ENCODE measurements at regions not wholly inside any gene's neighbourhood (a gene's known extent, or its start where the extent isn't known, plus 50 kb on each side); places are given as distances from the start of the nearest gene placed in this dataset.

DNA sequence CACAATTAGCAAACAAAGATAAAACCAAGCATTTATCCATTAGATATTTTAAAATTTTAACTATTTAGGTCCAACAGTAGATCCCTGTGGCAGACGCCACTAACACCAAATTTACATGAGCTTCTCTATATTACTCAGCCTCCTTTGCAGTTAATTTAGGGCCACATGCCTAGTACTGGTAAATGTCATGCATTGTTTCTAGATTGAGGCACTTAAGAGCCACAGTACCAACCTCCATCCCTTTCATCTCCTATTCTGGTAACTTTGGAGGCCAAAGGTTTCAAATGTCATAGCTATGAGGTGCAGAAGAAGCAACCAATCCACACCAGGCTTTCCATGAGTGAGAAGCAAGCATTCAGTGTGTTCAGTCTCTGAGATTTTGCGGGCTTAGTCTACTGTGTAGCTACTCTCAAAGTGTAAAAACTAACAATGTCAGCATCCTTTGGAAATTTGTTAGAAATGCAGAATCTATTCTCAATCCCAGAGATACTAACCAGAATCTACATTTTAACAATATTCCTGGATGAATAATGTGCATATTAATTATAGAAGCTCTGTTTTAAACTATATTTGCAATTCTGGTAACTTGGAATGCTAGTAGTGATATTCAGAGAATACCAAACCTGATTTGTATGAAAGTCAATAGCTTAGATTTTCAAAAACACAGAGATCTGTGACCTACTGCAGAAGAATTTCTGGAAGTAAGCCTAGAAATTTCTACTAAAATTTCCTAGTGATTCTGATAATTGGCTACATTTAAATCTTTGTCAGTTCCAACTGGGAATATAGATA, 206.3 kb upstream of the CD96 start:
- Mint-ChIP-seq H3K4me1 (ENCODE audit: low read depth) (peaks cover 25% of the 10 kb centered on the region), H3K9me3 (peaks cover 4 to 6% of the 10 kb centered on the region in 2 donors), H3K4me3 (no peak overlapping the region), H3K36me3 (ENCODE audit: insufficient read depth in 2 of 2) (peaks cover 2 to 7% of the 10 kb centered on the region in 2 donors), H3K27me3 (ENCODE audit: low read depth) (peaks cover 6% of the 10 kb centered on the region), H3K27ac (no peak overlapping the region)
- DNase-seq, result no peak
- peak; percentile 67 to 73 for ATAC-seq (replicated peaks in 1 of 2)

DNA sequence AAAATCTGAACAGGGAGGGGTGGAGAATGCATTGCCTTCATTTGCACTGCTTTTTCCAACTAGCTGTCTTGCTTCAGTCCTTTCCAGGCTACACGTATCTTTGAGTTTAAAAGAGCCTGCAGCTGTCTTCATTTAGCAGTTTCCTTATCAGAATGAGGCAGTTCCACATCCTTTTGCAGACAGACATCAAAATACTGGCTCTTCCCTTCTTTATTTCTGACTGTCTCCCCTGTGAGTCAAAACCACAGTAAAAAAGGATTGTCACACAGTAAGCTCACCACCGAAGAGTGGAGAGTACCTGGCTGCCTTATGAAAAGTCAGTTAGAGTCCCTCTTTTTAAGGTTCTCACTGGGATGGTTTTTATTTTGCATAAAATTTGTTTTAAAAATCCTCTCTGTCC, 205.5 kb upstream of the CD96 start:
- Mint-ChIP-seq H3K9me3 (peaks cover 6 to 7% of the 10 kb centered on the region in 2 donors), H3K36me3 (ENCODE audit: insufficient read depth in 2 of 2) (peaks cover 2 to 8% of the 10 kb centered on the region in 2 donors), H3K4me3 (no peak overlapping the region), H3K4me1 (ENCODE audit: low read depth) (peaks cover 25% of the 10 kb centered on the region), H3K27ac (no peak overlapping the region), H3K27me3 (ENCODE audit: low read depth) (peaks cover 6% of the 10 kb centered on the region)
- peak; percentile 81 to 91 for ATAC-seq (replicated peaks in 1 of 2)
- no peak for DNase-seq

DNA sequence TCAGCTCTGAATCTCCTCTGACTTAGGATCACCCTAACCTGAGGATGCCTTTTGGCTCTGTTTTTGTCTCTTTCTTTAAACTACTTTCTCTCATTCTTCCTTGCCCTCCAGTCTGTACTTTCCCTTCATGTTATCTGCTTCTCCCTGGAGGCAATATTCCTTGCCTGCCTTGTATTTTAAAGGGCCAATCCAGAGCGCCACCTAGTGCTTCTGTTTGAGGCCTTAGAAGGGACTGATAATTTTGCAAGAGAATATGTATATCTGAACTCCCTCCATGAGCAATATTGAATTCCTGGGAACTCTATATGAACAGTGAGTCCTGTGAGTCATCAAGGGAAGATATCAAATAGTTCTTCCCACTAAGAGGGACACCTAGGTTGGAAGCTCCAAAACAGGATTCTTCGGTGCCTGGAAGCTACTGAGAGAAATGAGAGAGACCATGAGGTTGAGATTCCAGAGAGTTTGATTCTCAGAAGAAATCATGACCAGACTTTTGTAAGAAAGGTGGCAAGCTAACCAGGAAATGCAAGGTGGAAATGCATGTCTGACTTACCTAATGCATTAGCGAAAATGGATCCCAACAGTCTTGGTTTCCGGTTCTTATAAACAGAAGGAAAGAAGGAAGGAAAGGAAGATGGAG, 203.8 kb upstream of the CD96 start:
- peaks cover 2 to 8% of the 10 kb centered on the region in 2 donors for H3K36me3 Mint-ChIP-seq (ENCODE audit: insufficient read depth in 2 of 2)
- H3K27ac Mint-ChIP-seq, result no peak overlapping the region
- H3K9me3 Mint-ChIP-seq, result peaks cover 6 to 7% of the 10 kb centered on the region in 2 donors
- H3K4me3 Mint-ChIP-seq, result no peak overlapping the region
- ATAC-seq (replicated peaks in 1 of 2), result no peak
- peaks cover 6% of the 10 kb centered on the region for H3K27me3 Mint-ChIP-seq (ENCODE audit: low read depth)
- H3K4me1 Mint-ChIP-seq (ENCODE audit: low read depth), result peaks cover 25% of the 10 kb centered on the region
- peak; percentile 4 to 26 for DNase-seq

DNA sequence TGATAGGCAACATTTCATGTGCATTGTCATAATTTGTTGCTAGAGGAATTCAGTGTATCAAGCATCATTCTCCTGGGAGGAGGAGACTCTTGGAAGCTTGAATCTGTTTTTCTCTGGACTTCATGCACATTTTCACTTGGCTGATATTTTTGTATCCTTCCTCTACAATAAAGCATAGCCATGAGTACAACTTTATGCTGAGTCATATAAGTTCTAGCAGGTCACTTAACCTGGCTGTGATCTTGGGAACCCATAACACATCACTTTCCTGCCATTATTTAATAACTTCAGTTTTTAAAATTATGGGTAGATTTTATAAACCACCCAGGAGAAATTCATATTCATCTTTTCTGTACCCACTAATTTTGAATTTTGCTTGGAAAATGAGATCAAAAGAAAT, 203.0 kb upstream of the CD96 start:
- Mint-ChIP-seq H3K9me3 (peaks cover 6 to 7% of the 10 kb centered on the region in 2 donors), H3K36me3 (ENCODE audit: insufficient read depth in 2 of 2) (peaks cover 2 to 8% of the 10 kb centered on the region in 2 donors), H3K27me3 (ENCODE audit: low read depth) (peaks cover 6% of the 10 kb centered on the region), H3K27ac (no peak overlapping the region), H3K4me1 (ENCODE audit: low read depth) (peaks cover 25% of the 10 kb centered on the region), H3K4me3 (no peak overlapping the region)
- ATAC-seq (replicated peaks in 1 of 2), result no peak
- no peak for DNase-seq

DNA sequence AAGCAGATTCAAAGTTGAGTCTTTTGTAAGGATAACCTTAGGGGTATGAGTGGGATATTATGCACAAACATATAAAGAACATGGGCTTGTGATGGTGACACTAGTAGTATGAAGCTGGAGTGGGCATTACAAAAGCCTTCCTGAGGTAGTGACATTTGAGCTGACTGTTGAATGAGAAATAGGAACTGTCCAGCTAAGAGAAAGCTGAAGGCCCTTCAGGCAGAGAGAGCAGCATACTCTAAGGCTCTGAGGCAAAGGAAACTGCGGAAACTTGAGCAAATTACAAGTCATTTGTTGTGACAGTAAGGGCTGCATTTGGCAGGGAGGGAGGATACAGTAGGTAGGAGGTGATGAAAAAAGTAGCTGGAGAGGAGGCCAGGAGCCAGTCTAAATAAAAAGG, 190.7 kb upstream of the CD96 start:
- no peak overlapping the region for H3K27ac Mint-ChIP-seq
- no peak for ATAC-seq (replicated peaks in 1 of 2)
- H3K4me1 Mint-ChIP-seq (ENCODE audit: low read depth), result no peaks in the 10 kb centered on the region
- DNase-seq, result no peak
- H3K36me3 Mint-ChIP-seq (ENCODE audit: insufficient read depth in 2 of 2), result peaks cover 0 to 2% of the 10 kb centered on the region in 2 donors
- H3K27me3 Mint-ChIP-seq (ENCODE audit: low read depth), result peaks cover 6% of the 10 kb centered on the region
- H3K4me3 Mint-ChIP-seq, result no peak overlapping the region
- peaks cover 0 to 5% of the 10 kb centered on the region in 2 donors for H3K9me3 Mint-ChIP-seq

DNA sequence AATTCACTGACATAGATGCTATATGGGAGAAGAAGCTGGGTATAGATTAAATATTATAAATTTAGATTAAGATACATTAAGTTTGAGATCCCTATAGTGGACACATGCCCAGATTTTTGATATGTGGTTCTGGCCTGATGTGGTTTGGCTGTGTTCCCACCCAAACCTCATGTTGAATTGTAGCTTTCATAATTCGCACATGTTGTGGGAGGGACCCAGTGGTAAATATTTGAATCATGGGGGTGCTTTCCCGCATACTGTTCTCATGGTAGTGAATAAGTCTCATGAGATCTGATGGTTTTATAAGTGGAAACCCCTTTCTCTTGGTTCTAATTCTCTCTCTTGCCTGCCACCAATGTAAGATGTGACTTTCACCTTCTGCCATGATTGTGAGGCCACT, 189.4 kb upstream of the CD96 start:
- Mint-ChIP-seq H3K4me3 (no peak overlapping the region), H3K27ac (no peak overlapping the region), H3K4me1 (ENCODE audit: low read depth) (no peaks in the 10 kb centered on the region), H3K9me3 (peaks cover 0 to 6% of the 10 kb centered on the region in 2 donors), H3K27me3 (ENCODE audit: low read depth) (no peaks in the 10 kb centered on the region), H3K36me3 (ENCODE audit: insufficient read depth in 2 of 2) (peaks cover 0 to 2% of the 10 kb centered on the region in 2 donors)
- ATAC-seq (replicated peaks in 1 of 2), result no peak
- no peak for DNase-seq

DNA sequence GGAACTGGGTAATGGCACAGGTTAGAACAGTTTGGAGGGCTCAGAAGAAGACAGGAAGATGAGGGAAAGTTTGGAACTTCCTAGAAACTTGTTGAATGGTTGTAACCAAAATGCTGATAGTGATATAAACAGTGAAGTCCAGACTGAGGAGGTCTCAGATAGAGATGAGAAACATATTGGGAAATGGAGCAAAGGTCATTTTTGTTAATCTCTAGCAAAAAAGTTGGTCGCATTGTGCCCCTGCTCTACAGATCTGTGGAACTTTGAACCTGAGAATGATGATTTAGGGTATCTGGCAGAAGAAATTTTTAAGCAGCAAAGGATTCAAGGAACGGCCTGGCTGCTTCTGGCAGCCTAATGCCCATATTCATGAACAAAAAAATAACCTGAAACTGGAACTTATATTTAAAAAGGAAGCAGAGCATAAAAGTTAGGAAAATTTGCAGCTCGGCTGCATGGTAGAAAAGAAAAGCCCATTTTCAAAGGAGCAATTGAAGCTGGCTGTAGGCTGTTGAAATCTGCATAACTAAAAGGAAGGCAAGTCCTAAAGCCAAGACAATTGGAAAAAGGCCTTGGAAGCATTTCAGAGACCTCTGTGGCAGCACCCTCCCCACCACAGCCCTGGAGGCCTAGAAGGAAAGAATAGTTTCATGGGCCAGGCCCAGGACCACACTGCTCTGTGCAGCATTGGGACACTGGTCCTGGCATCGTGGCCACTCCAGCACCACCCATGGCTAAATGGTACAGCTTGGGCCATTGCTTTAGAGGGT, 182.6 kb upstream of the CD96 start:
- Mint-ChIP-seq H3K4me3 (no peak overlapping the region), H3K27ac (no peak overlapping the region), H3K9me3 (peaks cover 0 to 6% of the 10 kb centered on the region in 2 donors), H3K4me1 (ENCODE audit: low read depth) (no peaks in the 10 kb centered on the region), H3K27me3 (ENCODE audit: low read depth) (no peaks in the 10 kb centered on the region), H3K36me3 (ENCODE audit: insufficient read depth in 2 of 2) (peaks cover 0 to 2% of the 10 kb centered on the region in 2 donors)
- DNase-seq (no peak), ATAC-seq (replicated peaks in 1 of 2) (no peak)

DNA sequence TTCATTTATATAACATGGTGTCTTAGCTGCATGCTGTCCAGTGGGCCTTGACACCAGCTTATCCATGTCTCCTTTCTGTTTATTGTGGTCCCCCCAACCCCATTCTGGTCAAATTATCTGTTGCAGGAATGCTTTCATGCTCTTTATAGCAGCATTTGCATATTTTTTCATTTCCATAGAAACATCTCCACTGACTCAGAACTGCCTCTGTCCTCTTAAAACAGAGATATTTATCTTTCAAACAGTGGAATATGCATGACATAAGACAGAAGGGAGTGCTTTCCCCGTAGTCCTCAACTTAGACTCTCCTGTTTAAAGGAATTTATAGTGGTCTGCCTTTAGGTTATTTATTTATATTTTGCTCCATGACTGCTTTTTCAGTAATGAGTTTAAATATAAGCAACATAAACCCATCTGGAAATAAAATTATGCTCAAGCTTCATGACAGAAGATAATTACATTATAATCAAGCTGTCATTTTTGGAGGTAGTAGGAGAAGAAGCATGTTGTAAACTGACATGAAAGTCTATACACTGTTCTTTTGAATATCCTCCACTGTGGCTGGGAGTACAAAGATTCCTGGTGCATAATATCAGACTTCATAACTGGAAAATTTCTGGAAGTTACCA, 179.5 kb upstream of the CD96 start:
- peaks cover 0 to 2% of the 10 kb centered on the region in 2 donors for H3K36me3 Mint-ChIP-seq (ENCODE audit: insufficient read depth in 2 of 2)
- peaks cover 21% of the 10 kb centered on the region for H3K4me1 Mint-ChIP-seq (ENCODE audit: low read depth)
- DNase-seq (no peak), ATAC-seq (replicated peaks in 1 of 2) (no peak)
- H3K9me3 Mint-ChIP-seq, result peaks cover 0 to 4% of the 10 kb centered on the region in 2 donors
- H3K4me3 Mint-ChIP-seq, result no peak overlapping the region
- H3K27ac Mint-ChIP-seq, result no peak overlapping the region
- H3K27me3 Mint-ChIP-seq (ENCODE audit: low read depth), result no peaks in the 10 kb centered on the region

DNA sequence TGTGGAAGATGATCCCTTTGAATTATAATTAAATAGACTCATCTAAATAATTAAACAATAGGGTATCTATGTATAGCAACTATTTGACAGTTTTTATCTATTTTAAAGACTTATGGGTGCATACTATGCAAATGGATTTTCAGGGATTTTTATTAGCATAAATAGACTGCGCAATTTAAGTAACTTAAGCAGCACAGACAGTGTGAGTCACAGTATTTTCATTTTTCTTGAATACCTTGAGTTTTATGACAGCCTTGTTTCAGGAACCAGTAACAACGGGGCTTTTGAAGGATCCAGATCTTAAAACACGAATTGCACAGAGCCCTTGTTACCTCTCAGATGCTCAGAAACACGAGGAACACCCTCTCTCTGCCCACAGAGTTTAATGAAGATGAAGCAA, 175.5 kb upstream of the CD96 start:
- ATAC-seq (replicated peaks in 1 of 2), result no peak
- Mint-ChIP-seq H3K9me3 (peaks cover 4% of the 10 kb centered on the region in 2 donors), H3K27me3 (ENCODE audit: low read depth) (no peaks in the 10 kb centered on the region), H3K27ac (no peak overlapping the region), H3K36me3 (ENCODE audit: insufficient read depth in 2 of 2) (peaks cover 7 to 13% of the 10 kb centered on the region in 2 donors), H3K4me1 (ENCODE audit: low read depth) (peaks cover 27% of the 10 kb centered on the region), H3K4me3 (no peak overlapping the region)
- DNase-seq, result no peak

DNA sequence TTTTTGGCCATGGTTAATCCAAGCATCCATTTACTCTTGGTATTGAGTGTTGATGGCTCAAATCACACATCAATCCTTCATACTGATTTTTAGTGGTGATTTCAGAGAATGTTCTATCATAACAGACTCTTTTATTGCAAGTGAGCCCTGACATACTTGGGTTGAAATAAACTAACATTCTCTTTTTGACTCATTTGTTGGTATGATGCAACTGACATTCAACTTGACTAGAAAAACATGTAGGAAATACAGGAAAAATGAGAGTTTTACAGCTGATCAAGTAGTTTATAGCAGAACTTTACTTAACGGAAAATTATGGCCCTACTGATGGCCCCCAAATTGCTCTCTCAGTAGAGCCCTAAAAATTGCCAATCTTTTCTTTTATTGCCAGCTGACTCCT, 173.9 kb upstream of the CD96 start:
- H3K4me3 Mint-ChIP-seq, result peak overlapping the region in 1 of 2 donors; percentile 3
- peaks cover 7 to 21% of the 10 kb centered on the region in 2 donors for H3K36me3 Mint-ChIP-seq (ENCODE audit: insufficient read depth in 2 of 2)
- peaks cover 27% of the 10 kb centered on the region for H3K4me1 Mint-ChIP-seq (ENCODE audit: low read depth)
- H3K9me3 Mint-ChIP-seq, result peaks cover 5 to 8% of the 10 kb centered on the region in 2 donors
- no peak overlapping the region for H3K27ac Mint-ChIP-seq
- no peak for DNase-seq
- peak; percentile 34 to 35 for ATAC-seq (replicated peaks in 1 of 2)
- H3K27me3 Mint-ChIP-seq (ENCODE audit: low read depth), result no peaks in the 10 kb centered on the region

DNA sequence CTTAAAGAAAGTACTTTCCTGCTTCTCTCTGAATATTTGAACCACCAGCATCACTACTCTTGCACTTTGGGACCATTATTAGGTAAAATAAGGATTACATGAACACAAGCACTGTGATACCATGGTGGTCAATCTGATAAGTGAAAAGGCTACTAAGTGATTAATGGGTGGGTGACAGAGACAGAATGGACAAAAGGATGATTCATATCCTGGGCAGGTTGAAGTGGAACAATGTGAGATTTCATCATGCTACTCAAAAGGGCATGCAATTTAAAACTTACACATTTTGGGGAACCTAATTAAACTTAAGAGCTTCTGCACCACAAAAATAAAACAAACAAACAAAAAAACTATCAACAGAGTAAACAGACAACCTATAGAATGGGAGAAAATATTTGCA, 172.0 kb upstream of the CD96 start:
- H3K27me3 Mint-ChIP-seq (ENCODE audit: low read depth), result no peaks in the 10 kb centered on the region
- peaks cover 9 to 19% of the 10 kb centered on the region in 2 donors for H3K9me3 Mint-ChIP-seq
- H3K4me3 Mint-ChIP-seq, result no peak overlapping the region
- peaks cover 14 to 21% of the 10 kb centered on the region in 2 donors for H3K36me3 Mint-ChIP-seq (ENCODE audit: insufficient read depth in 2 of 2)
- H3K4me1 Mint-ChIP-seq (ENCODE audit: low read depth), result peaks cover 26% of the 10 kb centered on the region
- DNase-seq, result no peak
- H3K27ac Mint-ChIP-seq, result peak overlapping the region; percentile 2
- ATAC-seq (replicated peaks in 1 of 2), result no peak

DNA sequence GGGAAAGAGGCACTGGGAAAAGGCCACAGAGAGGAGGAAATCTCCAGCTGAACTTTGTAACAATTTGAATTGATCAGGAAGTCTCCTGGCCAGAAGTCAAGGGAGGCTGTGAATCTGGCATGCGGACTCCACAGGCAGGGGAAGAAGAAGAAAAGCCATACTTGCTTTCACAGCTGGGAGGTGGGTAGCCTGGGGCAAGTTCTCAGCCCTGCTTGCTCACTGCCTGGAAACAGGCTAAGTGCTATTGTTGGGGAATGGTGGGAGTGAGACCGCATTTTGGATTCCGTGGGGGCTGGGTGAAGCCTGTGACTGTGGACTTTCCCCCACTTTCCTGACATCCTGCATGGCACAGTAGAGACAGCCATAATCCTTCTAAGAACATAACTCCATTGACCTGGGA, 168.8 kb upstream of the CD96 start:
- Mint-ChIP-seq H3K4me1 (ENCODE audit: low read depth) (no peaks in the 10 kb centered on the region), H3K4me3 (no peak overlapping the region), H3K9me3 (peaks cover 13 to 28% of the 10 kb centered on the region in 2 donors), H3K36me3 (ENCODE audit: insufficient read depth in 2 of 2) (peaks cover 11 to 21% of the 10 kb centered on the region in 2 donors), H3K27ac (no peak overlapping the region), H3K27me3 (ENCODE audit: low read depth) (no peaks in the 10 kb centered on the region)
- DNase-seq, result no peak
- no peak for ATAC-seq (replicated peaks in 1 of 2)

DNA sequence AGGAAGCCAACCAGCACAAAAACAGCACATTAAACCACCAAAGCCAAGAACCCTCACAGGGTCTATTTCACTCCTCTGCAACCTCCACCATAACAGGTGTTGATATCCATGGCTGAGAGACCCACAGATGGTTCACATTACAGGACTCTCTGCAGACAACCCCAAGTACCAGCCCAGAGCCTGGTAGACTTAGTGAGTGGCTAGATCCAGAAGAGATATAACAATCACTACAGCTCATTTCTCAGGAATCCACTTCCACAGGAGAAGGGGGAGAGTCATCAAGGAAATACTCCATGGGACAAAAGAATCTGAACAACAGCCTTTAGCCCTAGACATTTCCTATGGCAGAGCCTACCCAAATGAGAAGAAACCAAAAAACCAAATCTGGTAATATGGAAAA, 168.1 kb upstream of the CD96 start:
- ATAC-seq (replicated peaks in 1 of 2) (no peak), DNase-seq (no peak)
- H3K4me3 Mint-ChIP-seq, result no peak overlapping the region
- H3K4me1 Mint-ChIP-seq (ENCODE audit: low read depth), result no peaks in the 10 kb centered on the region
- H3K27me3 Mint-ChIP-seq (ENCODE audit: low read depth), result no peaks in the 10 kb centered on the region
- peaks cover 11 to 21% of the 10 kb centered on the region in 2 donors for H3K36me3 Mint-ChIP-seq (ENCODE audit: insufficient read depth in 2 of 2)
- H3K9me3 Mint-ChIP-seq, result peaks cover 13 to 28% of the 10 kb centered on the region in 2 donors
- no peak overlapping the region for H3K27ac Mint-ChIP-seq

Measured in activated T-cell treated with anti-CD3 and anti-CD28 coated beads, Interleukin-2, amount 50 U/mL, for 72 hours (primary cell).